SK-N-SH (cell line): ENCODE measurements at regions not wholly inside any gene's neighbourhood (a gene's known extent, or its start where the extent isn't known, plus 50 kb on each side); places are given as distances from the start of the nearest gene placed in this dataset.

Experiments used
- CTCF ChIA-PET: fragments of 300-600, 350-600 bp; formaldehyde crosslinking; extraction: SDS; loops from one replicate; lab custom pipeline; 2021; lab: Yijun Ruan, JAX
- POLR2A ChIA-PET: fragments of 350-600 bp; sonication (Branson Sonifier 250); formaldehyde crosslinking; extraction: SDS; loops from one replicate; lab custom pipeline; 2020; ENCODE audit warnings: antibody characterized with exemption, inconsistent platforms; lab: Yijun Ruan, JAX
- DNase-seq: peaks from one replicate; pipeline ENCODE4 v3.0.0; 2012
- H2AFZ ChIP-seq: fragments of 200-600 bp; sonication (generic); 2 replicates; pipeline ENCODE4 v1.8.1; 2016; ENCODE audit warnings: antibody characterized with exemption, mild to moderate bottlenecking, low read depth
- H3F3A ChIP-seq: fragments of 200-600 bp; sonication (generic); replicated peaks from 2 replicates; pipeline ENCODE3; 2016; ENCODE audit warnings: antibody characterized with exemption, mild to moderate bottlenecking; ENCODE audit not compliant: insufficient read depth
- H3K27ac ChIP-seq, 2 experiments: fragments of 200-500 bp in 1 of 2; fragments of 200-600 bp in 1 of 2; sonication (Bioruptor generic) in 1 of 2; sonication (generic), shearing (Covaris generic) in 1 of 2; 2 replicates each; pipeline versions ENCODE4 v1.5.1 to v1.6.1; 2014 to 2016; ENCODE audit warnings: low read depth in 2 of 2, inconsistent platforms in 1 of 2, low read length in 1 of 2, mild to moderate bottlenecking in 1 of 2, mixed read lengths in 1 of 2
- H3K27me3 ChIP-seq: fragments of 200-600 bp; sonication (generic), shearing (Covaris generic); 2 replicates; pipeline ENCODE4 v1.6.1; 2016; ENCODE audit warnings: mixed run types; ENCODE audit not compliant: insufficient read depth
- H3K36me3 ChIP-seq, 2 experiments: fragments of 200-500 bp in 1 of 2; fragments of 200-600 bp in 1 of 2; sonication (Bioruptor generic) in 1 of 2; sonication (generic) in 1 of 2; replicated peaks in 1 of 2; 2 replicates each; pipeline versions ENCODE3 to v1.5.1; 2014 to 2016; ENCODE audit warnings: low read length in 1 of 2, mild to moderate bottlenecking in 1 of 2; ENCODE audit not compliant: insufficient read depth in 2 of 2, control insufficient read depth in 1 of 2
- H3K4me1 ChIP-seq, 2 experiments: fragments of 200-500 bp in 1 of 2; fragments of 200-600 bp in 1 of 2; sonication (Bioruptor generic) in 1 of 2; sonication (generic), shearing (Covaris generic) in 1 of 2; 2 replicates each; pipeline versions ENCODE4 v1.5.1 to v1.6.1; 2014 to 2016; ENCODE audit warnings: low read depth in 1 of 2, low read length in 1 of 2, mixed run types in 1 of 2; ENCODE audit not compliant: insufficient read depth in 2 of 2, control insufficient read depth in 1 of 2
- H3K4me2 ChIP-seq: fragments of 200-600 bp; sonication (generic), shearing (Covaris generic); 2 replicates; pipeline ENCODE4 v1.6.1; 2017; ENCODE audit warnings: mixed run types
- H3K4me3 ChIP-seq, 2 experiments: fragments of 200-500 bp in 1 of 2; fragments of 200-600 bp in 1 of 2; sonication (Bioruptor generic) in 1 of 2; sonication (generic), shearing (Covaris generic) in 1 of 2; 2 replicates each; pipeline versions ENCODE4 v1.5.1 to v1.8.1; 2014 to 2016; ENCODE audit warnings: low read depth in 2 of 2, inconsistent platforms in 1 of 2, low read length in 1 of 2, mild to moderate bottlenecking in 1 of 2, mixed read lengths in 1 of 2, moderate library complexity in 1 of 2
- H3K79me2 ChIP-seq: fragments of 200-600 bp; sonication (generic); 2 replicates; pipeline ENCODE4 v1.8.1; 2017; ENCODE audit warnings: mild to moderate bottlenecking; ENCODE audit not compliant: insufficient read depth
- H3K9ac ChIP-seq: fragments of 200-600 bp; sonication (generic); 2 replicates; pipeline ENCODE4 v1.6.1; 2017; ENCODE audit warnings: mixed run types
- H3K9me2 ChIP-seq: fragments of 200-600 bp; sonication (generic); 2 replicates; pipeline ENCODE4 v1.6.1; 2017; ENCODE audit warnings: mixed run types
- H3K9me3 ChIP-seq: fragments of 200-600 bp; sonication (generic); 2 replicates; pipeline ENCODE4 v1.6.1; 2017; ENCODE audit warnings: mixed run types, mild to moderate bottlenecking, moderate library complexity
- H4K20me1 ChIP-seq: fragments of 200-600 bp; sonication (generic); 2 replicates; pipeline ENCODE4 v1.6.1; 2017; ENCODE audit warnings: mild to moderate bottlenecking, mixed run types; ENCODE audit not compliant: insufficient read depth
- CHD2 ChIP-seq: fragments of 150-350 bp; IDR thresholded peaks from 2 replicates; pipeline ENCODE4 v1.6.1; 2018; ENCODE audit warnings: low read length; ENCODE audit not compliant: partially characterized antibody
- CTCF ChIP-seq: fragments of 200-600 bp; sonication (generic); IDR thresholded peaks from 2 replicates; pipeline ENCODE4 v1.6.1; 2017; ENCODE audit warnings: antibody characterized with exemption, mild to moderate bottlenecking, moderate library complexity
- EP300 ChIP-seq, 2 experiments: IDR thresholded peaks; 2 replicates each; pipeline versions ENCODE4 v1.4.0 to v1.6.1; 2012; ENCODE audit warnings: borderline replicate concordance in 1 of 2, low read depth in 1 of 2, low read length in 1 of 2
- FOXJ3 ChIP-seq: sonication (generic); formaldehyde crosslinking; IDR thresholded peaks from 2 replicates; pipeline ENCODE4 v1.5.1; 2020; ENCODE audit warnings: mild to moderate bottlenecking, missing genetic modification reagents
- FOXM1 ChIP-seq: IDR thresholded peaks from 2 replicates; pipeline ENCODE4 v1.4.0; 2012; ENCODE audit warnings: low read depth, mild to moderate bottlenecking
- GABPA ChIP-seq: IDR thresholded peaks from 2 replicates; pipeline ENCODE4 v1.4.0; 2012; ENCODE audit warnings: low read depth, mild to moderate bottlenecking
- GATA2 ChIP-seq: sonication (generic); formaldehyde crosslinking; IDR thresholded peaks from 2 replicates; pipeline ENCODE4 v1.5.0; 2020; ENCODE audit warnings: mild to moderate bottlenecking, missing genetic modification reagents
- JUND ChIP-seq: IDR thresholded peaks from 2 replicates; pipeline ENCODE4 v1.4.0; 2012
- MEF2A ChIP-seq: IDR thresholded peaks from 2 replicates; pipeline ENCODE4 v1.4.0; 2012; ENCODE audit warnings: low read depth, borderline replicate concordance
- NFIC ChIP-seq: IDR thresholded peaks from 2 replicates; pipeline ENCODE4 v1.4.0; 2012; ENCODE audit warnings: borderline replicate concordance
- POLR2AphosphoS5 ChIP-seq: IDR thresholded peaks from 2 replicates; pipeline ENCODE4 v1.6.1; 2012; ENCODE audit warnings: low read depth, low read length
- RAD21 ChIP-seq: IDR thresholded peaks from 2 replicates; pipeline ENCODE4 v1.6.1; 2012; ENCODE audit warnings: mild to moderate bottlenecking, low read length
- YY1 ChIP-seq: IDR thresholded peaks from 2 replicates; pipeline ENCODE4 v1.4.0; 2012; ENCODE audit warnings: low read depth, mild to moderate bottlenecking
- WGBS: methylation state at CpG from one replicate; pipeline ENCODE4 v1.1.6; 2017; ENCODE audit warnings: low lambda C conversion rate; 5-methylcytosine and 5-hydroxymethylcytosine counted together
- TF ChIP-seq, protein P1 (sequence below): IDR thresholded peaks from 2 replicates; pipeline ENCODE4 v1.4.0; 2012; ENCODE audit warnings: low read depth, borderline replicate concordance

GRCh38 chr17:13792314-13792713 is 190.6 kb upstream of the HS3ST3A1 start:
- no peaks in the 10 kb centered on the region for H3K36me3 ChIP-seq
- ChIA-PET CTCF (interaction anchor here (0.8 kb wide), 1 partner anchor 363 kb away, joined by 3 read pairs; no protein-coding TSS in a partner anchor), POLR2A (no interaction called here)
- TF ChIP-seq, protein P1, sequence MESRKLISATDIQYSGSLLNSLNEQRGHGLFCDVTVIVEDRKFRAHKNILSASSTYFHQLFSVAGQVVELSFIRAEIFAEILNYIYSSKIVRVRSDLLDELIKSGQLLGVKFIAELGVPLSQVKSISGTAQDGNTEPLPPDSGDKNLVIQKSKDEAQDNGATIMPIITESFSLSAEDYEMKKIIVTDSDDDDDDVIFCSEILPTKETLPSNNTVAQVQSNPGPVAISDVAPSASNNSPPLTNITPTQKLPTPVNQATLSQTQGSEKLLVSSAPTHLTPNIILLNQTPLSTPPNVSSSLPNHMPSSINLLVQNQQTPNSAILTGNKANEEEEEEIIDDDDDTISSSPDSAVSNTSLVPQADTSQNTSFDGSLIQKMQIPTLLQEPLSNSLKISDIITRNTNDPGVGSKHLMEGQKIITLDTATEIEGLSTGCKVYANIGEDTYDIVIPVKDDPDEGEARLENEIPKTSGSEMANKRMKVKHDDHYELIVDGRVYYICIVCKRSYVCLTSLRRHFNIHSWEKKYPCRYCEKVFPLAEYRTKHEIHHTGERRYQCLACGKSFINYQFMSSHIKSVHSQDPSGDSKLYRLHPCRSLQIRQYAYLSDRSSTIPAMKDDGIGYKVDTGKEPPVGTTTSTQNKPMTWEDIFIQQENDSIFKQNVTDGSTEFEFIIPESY = no peak
- peak; percentile 27; the same call in 1 of the 2 replicates for TF ChIP-seq CTCF
- H3K4me2 ChIP-seq = 0 out of 2 replicates have a peak overlapping the region, but pooled peaks have one; percentile 33
- no peaks in the 10 kb centered on the region for H3F3A ChIP-seq
- H3K9ac ChIP-seq = no peak overlapping the region
- H3K4me1 ChIP-seq = no peaks in the 10 kb centered on the region
- no peak overlapping the region for H3K27ac ChIP-seq
- H3K4me3 ChIP-seq = no peak overlapping the region
- H3K9me2 ChIP-seq = no peaks in the 10 kb centered on the region
- no peaks in the 10 kb centered on the region for H4K20me1 ChIP-seq
- no peaks in the 10 kb centered on the region for H3K27me3 ChIP-seq
- DNase-seq = no peak
- H3K9me3 ChIP-seq = no peaks in the 10 kb centered on the region; the same call in 1 of the 2 replicates
- H3K79me2 ChIP-seq = no peaks in the 10 kb centered on the region
- 21% methylated on average over 2 of the region's 2 CpGs for WGBS
- no peak overlapping the region for H2AFZ ChIP-seq

DNA sequence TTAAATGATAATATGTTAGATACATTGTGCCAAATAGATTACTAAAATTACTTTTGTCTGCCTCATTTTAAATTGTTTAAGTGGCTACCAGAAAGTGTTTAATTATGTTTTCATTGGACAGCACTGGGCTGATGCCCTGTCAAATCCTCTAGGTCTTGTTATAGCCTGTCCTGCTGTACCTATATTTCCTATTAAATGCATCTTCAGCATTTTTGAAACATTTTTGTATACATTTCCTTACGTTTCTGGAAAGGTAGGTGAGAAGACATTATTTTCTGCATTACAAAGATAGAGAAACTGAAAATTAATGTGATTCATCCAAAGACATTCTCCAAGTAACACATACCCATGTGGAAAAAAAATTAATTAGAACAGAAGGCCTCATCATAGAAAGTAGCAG is 192.2 kb upstream of the HS3ST3A1 start:
- no peaks in the 10 kb centered on the region for H3K4me1 ChIP-seq
- no peaks in the 10 kb centered on the region; the same call in 1 of the 2 replicates for H3K9me3 ChIP-seq
- H3K36me3 ChIP-seq = no peaks in the 10 kb centered on the region
- no peaks in the 10 kb centered on the region; the same call in 1 of the 2 replicates for H3K27me3 ChIP-seq
- H3K79me2 ChIP-seq = no peaks in the 10 kb centered on the region
- POLR2A ChIA-PET = no interaction called here
- H3K4me2 ChIP-seq = no peak overlapping the region
- DNase-seq = no peak
- H4K20me1 ChIP-seq = no peaks in the 10 kb centered on the region
- H3K4me3 ChIP-seq = no peak overlapping the region
- 42% methylated on average over 1 of the region's 1 CpG for WGBS
- no peak for TF ChIP-seq NFIC
- TF ChIP-seq GATA2 (CRISPR knock-in tag) = no peak
- TF ChIP-seq, all 33 proteins: peak for 0
- H2AFZ ChIP-seq = no peak overlapping the region
- no peaks in the 10 kb centered on the region for H3F3A ChIP-seq
- no peak overlapping the region for H3K9ac ChIP-seq
- no peak overlapping the region for H3K27ac ChIP-seq
- no peaks in the 10 kb centered on the region for H3K9me2 ChIP-seq
- CTCF ChIA-PET = interaction anchor here (0.7 kb wide), 1 partner anchor 789 kb away, joined by 3 read pairs; no protein-coding TSS in a partner anchor

- H3K4me2 ChIP-seq = no peak overlapping the region
- H3K9me2 ChIP-seq = no peaks in the 10 kb centered on the region
- H3K4me1 ChIP-seq = no peaks in the 10 kb centered on the region
- no peaks in the 10 kb centered on the region for H3K79me2 ChIP-seq
- TF ChIP-seq POLR2AphosphoS5 (no peak), FOXJ3 (no peak), NFIC (no peak), CHD2 (no peak), YY1 (no peak), MEF2A (no peak), FOXM1 (no peak), EP300 (IDR thresholded peaks at IDR 0.05; ENCODE audit: borderline replicate concordance in 1 of 2, low read depth in 1 of 2, low read length in 1 of 2) (no peak), GABPA (no peak), JUND (no peak), RAD21 (no peak)
- no peak overlapping the region for H3K4me3 ChIP-seq
- CTCF ChIA-PET = interaction anchor here (0.9 kb wide), 1 partner anchor 500 kb away, joined by 3 read pairs; no protein-coding TSS in a partner anchor
- DNase-seq = no peak
- H3K9ac ChIP-seq = no peak overlapping the region
- H3K9me3 ChIP-seq = no peaks in the 10 kb centered on the region
- no peaks in the 10 kb centered on the region for H3K36me3 ChIP-seq
- H4K20me1 ChIP-seq = no peaks in the 10 kb centered on the region
- no peaks in the 10 kb centered on the region for H3F3A ChIP-seq
- H2AFZ ChIP-seq = no peak overlapping the region
- H3K27ac ChIP-seq = no peak overlapping the region
- POLR2A ChIA-PET = no interaction called here
- no peaks in the 10 kb centered on the region; the same call in 1 of the 2 replicates for H3K27me3 ChIP-seq
Measured at GRCh38 chr17:13797863-13798262, 196.1 kb upstream of the HS3ST3A1 start.
